MM.1S (cell line): ENCODE measurements at regions not wholly inside any gene's neighbourhood (a gene's known extent, or its start where the extent isn't known, plus 50 kb on each side); places are given as distances from the start of the nearest gene placed in this dataset.

Source experiments
- EZH2 ChIP-seq: fragments of 300-600 bp; sonication (generic); optimal IDR thresholded peaks from 2 replicates; pipeline ENCODE3; 2017; ENCODE audit warnings: low read depth, mild to moderate bottlenecking, antibody characterized with exemption, low read length, mixed read lengths
- EZH2phosphoT487 ChIP-seq: fragments of 300-600 bp; sonication (generic); IDR thresholded peaks from 2 replicates; pipeline ENCODE4 v1.6.1; 2018; ENCODE audit warnings: antibody characterized with exemption, low read length
- TF ChIP-seq, protein P1 (sequence below): fragments of 300-600 bp; sonication (generic); IDR thresholded peaks from 2 replicates; pipeline ENCODE4 v1.5.1; 2016; ENCODE audit warnings: antibody characterized with exemption, low read length, mixed read lengths

DNA sequence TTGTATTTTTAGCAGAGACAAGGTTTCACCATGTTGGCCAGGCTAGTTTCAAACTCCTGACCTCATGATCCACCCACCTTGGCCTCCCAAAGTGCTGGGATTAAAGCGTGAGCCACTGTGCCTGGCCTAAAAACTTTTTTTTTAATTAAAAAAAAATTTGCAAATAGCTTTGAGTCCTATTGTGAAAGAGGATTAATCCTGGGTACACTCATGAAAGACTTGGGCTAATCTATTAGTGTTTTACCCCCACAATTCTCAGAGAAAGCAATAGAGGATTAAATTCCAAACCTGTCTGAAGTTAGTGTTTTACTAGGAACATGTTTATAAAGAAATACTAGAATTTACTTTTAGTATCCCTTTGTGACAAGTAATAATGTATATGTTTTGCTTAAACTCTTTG is 76.9 kb upstream of the ITGB1 start:
- TF ChIP-seq, protein P1, sequence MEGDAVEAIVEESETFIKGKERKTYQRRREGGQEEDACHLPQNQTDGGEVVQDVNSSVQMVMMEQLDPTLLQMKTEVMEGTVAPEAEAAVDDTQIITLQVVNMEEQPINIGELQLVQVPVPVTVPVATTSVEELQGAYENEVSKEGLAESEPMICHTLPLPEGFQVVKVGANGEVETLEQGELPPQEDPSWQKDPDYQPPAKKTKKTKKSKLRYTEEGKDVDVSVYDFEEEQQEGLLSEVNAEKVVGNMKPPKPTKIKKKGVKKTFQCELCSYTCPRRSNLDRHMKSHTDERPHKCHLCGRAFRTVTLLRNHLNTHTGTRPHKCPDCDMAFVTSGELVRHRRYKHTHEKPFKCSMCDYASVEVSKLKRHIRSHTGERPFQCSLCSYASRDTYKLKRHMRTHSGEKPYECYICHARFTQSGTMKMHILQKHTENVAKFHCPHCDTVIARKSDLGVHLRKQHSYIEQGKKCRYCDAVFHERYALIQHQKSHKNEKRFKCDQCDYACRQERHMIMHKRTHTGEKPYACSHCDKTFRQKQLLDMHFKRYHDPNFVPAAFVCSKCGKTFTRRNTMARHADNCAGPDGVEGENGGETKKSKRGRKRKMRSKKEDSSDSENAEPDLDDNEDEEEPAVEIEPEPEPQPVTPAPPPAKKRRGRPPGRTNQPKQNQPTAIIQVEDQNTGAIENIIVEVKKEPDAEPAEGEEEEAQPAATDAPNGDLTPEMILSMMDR: no peak
- no peak for TF ChIP-seq EZH2
- TF ChIP-seq EZH2phosphoT487: no peak
